Muscle of leg (tissue), 3 donors: ENCODE measurements at regions not wholly inside any gene's neighbourhood (a gene's known extent, or its start where the extent isn't known, plus 50 kb on each side); places are given as distances from the start of the nearest gene placed in this dataset.
"Not testable (repeated sequence)": the region's sequence is repeated elsewhere in the genome, so short reads cannot be mapped to it uniquely, and the experiment has no call there.

Experiments
- DNase-seq: peaks from one replicate; pipeline ENCODE4 v3.0.0; 2013
- H3K27ac ChIP-seq: one replicate; pipeline ENCODE4 v1.5.1; 2013; ENCODE audit warnings: mild to moderate bottlenecking, low read length, control low read depth
- H3K27me3 ChIP-seq: one replicate; pipeline ENCODE4 v1.6.1; 2013; ENCODE audit warnings: low read length; ENCODE audit not compliant: control insufficient read depth, insufficient read depth
- H3K36me3 ChIP-seq: one replicate; pipeline ENCODE4 v1.6.1; 2013; ENCODE audit warnings: low read length; ENCODE audit not compliant: control insufficient read depth, insufficient read depth
- H3K4me1 ChIP-seq: one replicate; pipeline ENCODE4 v1.6.1; 2013; ENCODE audit warnings: low read length; ENCODE audit not compliant: control insufficient read depth, insufficient read depth
- H3K4me3 ChIP-seq: one replicate; pipeline ENCODE4 v1.5.1; 2013; ENCODE audit warnings: low read length, control low read depth
- H3K9me3 ChIP-seq: replicated peaks from 2 replicates; pipeline ENCODE4 v1.6.1; 2013; ENCODE audit warnings: low read depth, low read length; ENCODE audit not compliant: control insufficient read depth
- WGBS: methylation state at CpG from one replicate; pipeline ENCODE4 v1.1.5; 2013; ENCODE audit warnings: missing lambda C conversion rate; ENCODE audit not compliant: insufficient coverage; 5-methylcytosine and 5-hydroxymethylcytosine counted together

GRCh38 chr5:42066131-42066530 is 141.1 kb downstream of the FBXO4 start:
- H3K27me3 ChIP-seq = no peaks in the 10 kb centered on the region
- no peak overlapping the region for H3K27ac ChIP-seq
- no peak overlapping the region for H3K4me3 ChIP-seq
- WGBS = no CpG with 5 or more reads among the region's 3 CpGs
- no peaks in the 10 kb centered on the region for H3K36me3 ChIP-seq
- no peaks in the 10 kb centered on the region for H3K9me3 ChIP-seq
- peaks cover 2% of the 10 kb centered on the region for H3K4me1 ChIP-seq
- no peak for DNase-seq

GRCh38 chr5:42074353-42074752 is 149.3 kb downstream of the FBXO4 start:
- no peak for DNase-seq
- Histone ChIP-seq H3K27me3 (no peaks in the 10 kb centered on the region), H3K27ac (no peak overlapping the region), H3K4me3 (no peak overlapping the region), H3K9me3 (no peaks in the 10 kb centered on the region), H3K36me3 (no peaks in the 10 kb centered on the region), H3K4me1 (no peaks in the 10 kb centered on the region)
- WGBS = no CpG with 5 or more reads among the region's 1 CpG

GRCh38 chr5:42089705-42090104 is 164.6 kb downstream of the FBXO4 start:
- Histone ChIP-seq H3K4me1 (no peaks in the 10 kb centered on the region), H3K36me3 (no peaks in the 10 kb centered on the region), H3K9me3 (no peaks in the 10 kb centered on the region), H3K27me3 (no peaks in the 10 kb centered on the region), H3K4me3 (no peak overlapping the region), H3K27ac (no peak overlapping the region)
- no peak for DNase-seq
- WGBS = 79% methylated on average over 4 of the region's 4 CpGs

- Histone ChIP-seq H3K9me3 (no peaks in the 10 kb centered on the region), H3K4me3 (no peak overlapping the region), H3K4me1 (no peaks in the 10 kb centered on the region), H3K27me3 (no peaks in the 10 kb centered on the region), H3K36me3 (no peaks in the 10 kb centered on the region), H3K27ac (no peak overlapping the region)
- DNase-seq = no peak
Observed at GRCh38 chr5:42090162-42090561, 165.1 kb downstream of the FBXO4 start.

GRCh38 chr5:42099846-42100245 is 174.8 kb downstream of the FBXO4 start:
- WGBS = 78% methylated on average over 5 of the region's 5 CpGs
- H3K27me3 ChIP-seq = not testable (repeated sequence)

GRCh38 chr5:42108468-42108867 is 183.4 kb downstream of the FBXO4 start:
- H3K36me3 ChIP-seq = no peaks in the 10 kb centered on the region
- H3K4me3 ChIP-seq = no peak overlapping the region
- H3K4me1 ChIP-seq = no peaks in the 10 kb centered on the region
- H3K9me3 ChIP-seq = peaks cover 7% of the 10 kb centered on the region
- no peaks in the 10 kb centered on the region for H3K27me3 ChIP-seq
- DNase-seq = no peak
- H3K27ac ChIP-seq = no peak overlapping the region

More at GRCh38 chr5:42099846-42100245, 174.8 kb downstream of the FBXO4 start:
- H3K36me3 ChIP-seq, H3K27ac ChIP-seq, DNase-seq, H3K4me3 ChIP-seq, H3K9me3 ChIP-seq, H3K4me1 ChIP-seq: not testable (repeated sequence)

- Histone ChIP-seq H3K4me3 (no peak overlapping the region), H3K4me1 (no peaks in the 10 kb centered on the region), H3K27me3 (no peaks in the 10 kb centered on the region), H3K9me3 (peaks cover 7% of the 10 kb centered on the region), H3K27ac (no peak overlapping the region), H3K36me3 (no peaks in the 10 kb centered on the region)
- DNase-seq = no peak
- no CpG with 5 or more reads among the region's 3 CpGs for WGBS
Observed at GRCh38 chr5:42109006-42109572, 184.0 kb downstream of the FBXO4 start.

- not testable (repeated sequence) for H3K36me3 ChIP-seq, DNase-seq, H3K27ac ChIP-seq, H3K9me3 ChIP-seq, H3K4me1 ChIP-seq, H3K4me3 ChIP-seq, H3K27me3 ChIP-seq
- 67% methylated on average over 1 of the region's 3 CpGs for WGBS
Observed at GRCh38 chr5:42115721-42116120, 190.6 kb downstream of the FBXO4 start.

GRCh38 chr5:42120070-42120469 is 195.0 kb downstream of the FBXO4 start:
- Histone ChIP-seq H3K9me3 (no peaks in the 10 kb centered on the region), H3K4me3 (no peak overlapping the region), H3K36me3 (no peaks in the 10 kb centered on the region), H3K27ac (no peak overlapping the region), H3K27me3 (no peaks in the 10 kb centered on the region), H3K4me1 (no peaks in the 10 kb centered on the region)
- no peak for DNase-seq

GRCh38 chr5:42121401-42121800 is 196.3 kb downstream of the FBXO4 start:
- no peaks in the 10 kb centered on the region for H3K27me3 ChIP-seq
- no peaks in the 10 kb centered on the region for H3K36me3 ChIP-seq
- no peak overlapping the region for H3K4me3 ChIP-seq
- H3K27ac ChIP-seq = no peak overlapping the region
- WGBS = 82% methylated on average over 1 of the region's 2 CpGs
- no peak for DNase-seq
- no peaks in the 10 kb centered on the region for H3K4me1 ChIP-seq
- no peaks in the 10 kb centered on the region for H3K9me3 ChIP-seq

GRCh38 chr5:42131081-42131480 is 206.0 kb downstream of the FBXO4 start:
- Histone ChIP-seq H3K4me1 (peaks cover 9% of the 10 kb centered on the region), H3K27ac (no peak overlapping the region), H3K9me3 (no peaks in the 10 kb centered on the region), H3K36me3 (no peaks in the 10 kb centered on the region), H3K27me3 (no peaks in the 10 kb centered on the region), H3K4me3 (no peak overlapping the region)
- DNase-seq = peak; percentile 4
- WGBS = 20% methylated on average over 1 of the region's 2 CpGs
